SHP77 (cell line): ENCODE measurements at regions not wholly inside any gene's neighbourhood (a gene's known extent, or its start where the extent isn't known, plus 50 kb on each side); places are given as distances from the start of the nearest gene placed in this dataset.

Source experiments
- DNase-seq, 2 experiments: peaks; one replicate each; lab custom pipeline; 2025; lab: John Stamatoyannopoulos, UW

DNA sequence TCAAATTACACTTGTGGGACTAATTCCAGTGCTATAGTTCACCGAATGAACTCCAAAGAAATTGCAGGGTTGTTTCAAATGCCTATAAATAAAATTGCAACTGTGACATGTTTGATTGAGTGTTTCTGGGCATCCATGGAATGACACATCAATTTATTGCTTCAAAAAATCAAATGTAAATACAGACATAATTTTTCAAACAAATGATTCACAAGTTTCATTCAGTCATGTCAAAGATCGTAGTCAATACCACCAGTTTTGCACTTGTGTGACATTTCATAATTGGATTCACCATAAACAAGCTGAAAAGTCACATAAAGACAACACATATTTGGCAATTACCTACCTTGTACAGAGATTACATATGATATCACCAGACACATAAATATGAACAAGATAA lies 350.8 kb downstream of the CDH2 start:
- DNase-seq = no peak

DNA sequence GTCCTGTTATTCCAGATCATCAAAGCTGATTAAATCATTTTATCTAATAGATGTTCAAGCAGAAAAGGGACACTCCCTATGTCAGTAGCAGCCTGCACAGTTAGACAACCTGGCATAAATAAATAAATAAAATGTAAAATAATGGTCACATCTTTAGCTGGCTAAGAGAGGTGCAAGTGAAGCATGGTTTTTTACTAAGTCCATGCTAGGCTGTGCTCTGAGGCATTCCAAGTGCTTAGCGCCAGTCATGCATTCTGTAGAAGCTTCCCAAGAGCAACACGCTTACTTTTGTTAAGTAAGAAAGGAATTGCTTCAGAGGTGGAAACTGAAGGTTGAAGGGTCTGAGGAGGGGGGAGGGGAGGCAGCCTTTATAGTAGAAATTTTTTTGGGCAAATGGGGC lies 351.2 kb downstream of the CDH2 start:
- no peak for DNase-seq

DNA sequence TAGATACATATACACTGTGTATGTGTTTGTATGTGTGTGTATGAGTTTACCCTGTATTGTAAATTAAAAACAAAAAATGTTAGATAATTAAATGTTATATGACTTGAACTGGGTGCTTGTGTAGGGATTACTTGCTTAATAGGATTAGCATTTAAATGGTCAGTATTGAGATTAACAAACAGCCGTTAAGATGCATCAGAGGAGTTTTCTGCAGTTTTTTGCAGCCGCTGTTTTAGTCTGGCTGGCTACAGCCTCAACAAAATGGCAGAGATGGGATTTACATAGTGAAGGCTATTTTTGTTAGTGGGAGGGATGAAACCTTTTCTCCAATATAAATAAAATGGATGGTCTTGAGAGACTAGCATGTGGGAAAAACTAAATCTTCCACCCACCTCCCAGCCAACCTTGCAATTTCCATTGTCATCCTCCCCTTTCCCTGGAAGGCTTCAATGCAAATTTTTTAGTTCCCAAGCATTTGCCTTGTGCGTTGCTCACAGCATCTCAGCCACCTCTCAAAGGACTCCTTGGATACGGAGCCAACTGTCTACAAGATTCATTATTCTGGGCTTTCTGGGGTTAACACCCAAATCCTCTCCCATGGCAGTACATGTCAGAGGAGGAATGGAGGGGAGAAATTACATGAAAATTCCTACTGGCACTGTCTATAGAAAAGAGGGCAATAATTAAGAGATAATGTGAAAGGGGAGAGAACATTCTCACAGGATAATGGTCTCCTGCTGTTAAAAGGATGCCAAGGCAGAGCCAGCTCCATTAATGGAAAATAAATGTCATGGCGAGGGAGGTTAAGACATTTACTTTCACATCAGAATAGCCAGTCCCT lies 351.9 kb downstream of the CDH2 start:
- no peak for DNase-seq

DNA sequence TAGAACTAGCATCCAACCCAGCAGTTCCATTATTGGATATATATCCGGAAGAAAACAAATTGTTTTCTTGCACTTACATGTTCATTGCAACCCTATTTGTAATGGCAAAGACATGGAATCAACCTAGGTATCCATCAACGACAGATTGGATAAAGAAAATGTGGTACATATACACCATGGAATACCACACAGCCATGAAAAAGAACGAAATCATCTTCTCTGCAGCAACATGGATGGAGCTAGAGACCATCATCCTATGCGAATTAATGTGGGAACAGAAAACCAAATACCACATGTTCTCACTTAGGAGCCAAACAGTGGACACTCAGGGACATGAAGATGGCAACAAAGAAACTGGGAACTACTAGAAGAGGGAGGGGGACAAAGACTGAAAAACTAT lies 352.7 kb downstream of the CDH2 start:
- DNase-seq = no peak

DNA sequence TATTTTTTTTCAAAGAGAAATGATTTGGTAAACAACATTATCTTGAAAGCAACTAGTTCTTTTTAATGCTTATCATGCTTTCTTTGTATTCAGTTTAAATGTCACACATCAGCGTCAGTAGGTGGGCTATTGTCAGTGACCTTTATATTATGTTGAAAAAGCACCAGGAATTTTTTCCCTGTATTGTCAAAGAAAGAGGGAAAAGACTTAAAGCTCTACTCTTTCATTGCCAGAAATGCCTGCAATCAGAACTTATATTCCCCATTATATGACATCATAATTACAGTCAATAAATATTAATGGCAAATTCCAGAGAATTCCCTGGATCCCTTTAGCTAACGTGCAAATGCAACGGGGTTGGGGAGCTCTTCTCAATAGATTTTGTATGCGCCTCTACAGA lies 353.9 kb downstream of the CDH2 start:
- DNase-seq = no peak

DNA sequence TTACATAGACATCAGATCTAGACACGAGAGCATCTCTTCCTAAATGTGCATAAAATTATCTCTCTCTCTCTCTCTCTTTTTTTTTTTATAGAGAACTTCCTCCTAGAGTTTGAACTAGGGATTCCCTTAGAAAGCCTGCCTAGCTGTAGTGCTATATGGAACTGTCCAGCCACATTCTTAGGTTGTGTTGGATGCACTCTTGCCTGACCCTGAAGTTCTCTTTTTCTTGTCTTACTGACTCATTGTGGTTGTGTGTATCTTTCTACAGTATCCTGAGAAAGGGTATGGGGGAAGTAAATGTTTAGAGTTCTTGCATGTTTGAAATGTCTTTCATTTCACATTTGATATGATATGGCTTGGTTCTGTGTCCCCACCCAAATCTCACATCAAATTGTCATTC lies 368.2 kb downstream of the CDH2 start:
- no peak for DNase-seq

DNA sequence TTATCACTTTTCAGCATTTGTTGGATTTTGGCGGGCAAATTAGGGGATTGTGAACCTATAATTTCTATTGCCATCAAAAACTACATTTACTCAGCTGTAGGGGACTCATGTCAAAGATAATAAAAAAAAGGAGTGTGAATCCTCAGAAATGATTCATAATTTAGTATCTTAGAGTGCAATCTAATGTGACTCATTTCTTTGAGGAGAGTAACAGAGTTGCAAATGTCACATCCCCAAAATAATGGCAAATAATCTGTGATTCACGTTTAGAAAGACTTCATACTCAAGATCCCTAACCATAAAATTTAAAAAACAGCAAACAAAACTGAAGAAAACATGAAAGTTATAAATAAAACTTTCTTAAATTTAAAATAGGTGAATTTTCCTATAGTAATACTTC lies 373.0 kb downstream of the CDH2 start:
- no peak for DNase-seq

DNA sequence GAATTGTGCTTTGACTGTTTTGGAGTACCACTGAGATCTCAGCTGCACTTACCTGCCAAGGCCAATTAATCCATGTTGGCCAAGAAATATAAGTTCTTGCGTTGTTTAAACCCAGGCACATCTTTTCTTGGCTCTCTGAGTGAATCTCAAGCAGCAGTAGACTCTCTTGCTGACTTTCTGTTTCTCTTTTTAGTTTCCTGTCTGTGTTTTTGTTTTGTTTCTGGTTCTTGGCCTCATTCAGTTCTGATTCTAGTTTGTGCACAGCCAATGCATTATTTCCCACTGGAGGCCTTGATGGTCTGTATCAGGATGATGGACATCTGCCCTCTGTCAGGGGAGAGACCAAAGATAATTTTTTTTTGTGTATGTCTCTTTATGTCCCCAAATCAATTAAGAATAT lies 379.4 kb downstream of the CDH2 start:
- DNase-seq = no peak

DNA sequence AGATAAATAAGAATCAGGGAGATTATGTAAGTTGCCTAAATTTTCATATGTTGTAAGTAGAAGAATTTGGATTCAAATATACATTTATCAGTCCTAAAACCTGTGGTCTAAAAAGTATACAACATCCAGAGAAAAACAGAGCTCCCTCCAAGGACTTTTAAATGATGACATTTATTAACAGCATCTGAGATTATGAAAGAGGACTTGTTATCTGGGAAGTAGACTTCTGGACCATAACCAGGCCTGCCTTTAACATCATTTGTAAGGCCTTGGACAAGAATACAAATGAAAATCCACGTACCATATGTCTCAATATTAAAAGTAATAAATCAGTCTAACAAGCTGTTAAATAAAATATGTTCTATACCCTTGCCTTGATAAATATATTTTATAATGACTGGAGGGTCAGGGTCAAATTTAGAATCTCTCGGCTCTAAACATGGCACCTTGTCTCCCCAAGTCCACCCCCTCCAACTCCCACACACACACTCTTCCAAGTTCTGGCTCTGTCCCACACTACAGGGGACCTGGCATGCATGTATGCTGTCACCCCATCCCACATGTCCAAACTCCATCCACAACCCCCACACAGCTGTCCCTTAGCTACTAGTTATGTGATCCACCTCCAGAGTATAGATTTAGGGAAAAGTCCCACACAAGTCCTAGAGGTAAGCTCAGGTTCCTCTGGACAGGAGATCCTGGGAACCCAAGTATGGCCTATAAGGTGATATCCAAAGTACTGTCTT lies 382.6 kb downstream of the CDH2 start:
- no peak for DNase-seq

DNA sequence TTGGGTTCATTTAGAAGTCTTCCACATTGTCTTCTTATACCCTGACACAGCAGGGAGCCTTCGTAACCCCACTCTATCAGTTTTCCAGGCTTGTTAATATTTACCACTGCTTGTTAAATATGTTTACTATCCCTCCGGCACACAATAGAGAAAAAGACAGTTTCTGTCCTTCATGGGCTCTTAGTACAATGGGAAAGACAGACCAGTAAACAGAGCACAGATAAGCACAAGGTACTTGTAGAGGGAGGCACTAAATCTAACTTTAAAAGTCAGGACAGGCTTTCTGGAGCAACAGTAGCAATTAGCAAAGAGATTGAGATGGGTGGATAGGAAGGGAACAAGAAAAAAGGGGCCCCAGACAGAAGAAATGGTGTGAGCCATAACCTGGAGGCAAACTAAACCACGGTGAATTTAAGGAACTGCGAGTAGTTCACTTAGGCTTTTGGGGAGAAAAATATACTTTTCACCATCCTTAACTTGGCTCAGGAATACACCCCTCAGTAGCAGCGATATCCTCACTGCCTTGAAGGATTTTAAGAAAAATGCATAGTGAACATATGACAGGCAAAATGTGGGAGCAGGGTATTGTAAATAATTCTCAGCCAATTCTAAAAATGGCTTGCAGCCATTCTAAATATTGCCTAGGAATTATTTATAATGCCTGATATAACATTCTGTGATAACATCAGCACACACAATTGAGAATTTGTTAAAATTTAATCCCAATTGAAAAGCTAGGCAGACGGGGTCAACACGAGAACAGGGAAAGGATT lies 383.7 kb downstream of the CDH2 start:
- no peak for DNase-seq

DNA sequence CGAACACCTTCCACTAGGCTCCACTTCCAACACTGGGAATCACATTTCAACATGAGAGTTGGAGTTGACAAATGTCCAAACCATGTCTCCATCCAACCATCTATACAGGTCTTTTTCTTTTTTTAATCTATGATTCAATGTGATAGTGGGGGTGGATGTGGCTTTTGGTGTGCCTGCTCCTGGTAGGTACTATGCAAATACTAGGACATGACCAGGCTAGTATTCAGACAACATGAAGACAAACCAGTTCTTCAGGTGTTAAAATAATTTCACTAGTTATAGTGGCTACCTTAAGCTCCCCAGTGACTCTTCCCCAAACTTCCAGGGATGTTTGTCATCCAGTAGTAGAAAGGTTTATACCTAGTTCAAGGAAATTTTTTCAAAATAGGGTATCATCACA lies 387.5 kb downstream of the CDH2 start:
- DNase-seq = peak in 1 of 2 experiments; percentile 11

DNA sequence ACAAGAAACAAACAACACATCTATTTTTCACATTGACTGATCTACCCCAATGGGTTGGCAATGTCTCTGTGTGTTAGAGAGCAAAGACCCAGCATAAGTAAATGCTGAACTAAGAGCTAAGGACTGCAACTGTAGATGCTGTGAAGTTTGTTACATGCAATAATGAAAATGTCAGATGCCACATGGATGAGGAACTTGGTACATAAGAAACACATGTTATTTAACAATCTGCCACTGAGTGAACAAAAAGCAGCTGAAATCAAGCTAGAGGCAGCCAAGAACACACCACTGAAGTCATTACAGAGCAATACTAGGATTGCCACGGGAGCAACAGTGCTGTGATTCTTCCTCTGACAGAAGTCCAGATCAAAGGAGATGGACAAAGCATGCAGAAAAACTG lies 389.4 kb downstream of the CDH2 start:
- no peak for DNase-seq

DNA sequence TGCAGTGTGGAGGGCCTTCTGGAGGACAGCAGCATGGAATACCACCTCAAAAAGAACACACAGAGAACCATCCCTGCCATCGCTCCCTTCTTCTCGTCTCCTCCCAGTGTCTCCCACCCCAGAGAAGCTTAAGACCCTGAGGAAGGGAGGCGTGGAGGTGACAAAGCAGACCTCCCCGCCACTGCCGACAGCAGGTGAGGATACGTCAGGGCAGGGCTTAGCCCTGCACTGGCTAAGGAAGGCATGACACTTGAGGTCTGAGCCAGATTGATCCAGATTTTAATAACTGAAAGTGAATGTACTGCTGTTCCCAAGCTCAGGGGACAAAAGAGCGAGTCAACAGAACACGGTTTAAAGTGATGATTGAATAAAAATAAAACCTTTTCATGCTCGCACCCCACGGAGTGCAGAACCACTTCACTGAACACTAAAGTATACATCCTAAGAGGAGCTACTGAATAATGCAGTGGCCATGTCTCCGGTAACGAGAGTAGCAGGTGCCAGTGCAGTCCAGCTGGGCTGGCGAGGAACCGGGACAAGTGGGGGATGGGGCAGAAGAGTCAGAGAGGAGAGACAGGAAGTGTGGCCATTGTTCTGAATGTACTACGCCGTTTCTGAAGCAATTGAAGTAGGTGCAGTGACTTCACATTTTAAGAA lies 391.0 kb downstream of the CDH2 start:
- peak; percentile 85 to 86 for DNase-seq

DNA sequence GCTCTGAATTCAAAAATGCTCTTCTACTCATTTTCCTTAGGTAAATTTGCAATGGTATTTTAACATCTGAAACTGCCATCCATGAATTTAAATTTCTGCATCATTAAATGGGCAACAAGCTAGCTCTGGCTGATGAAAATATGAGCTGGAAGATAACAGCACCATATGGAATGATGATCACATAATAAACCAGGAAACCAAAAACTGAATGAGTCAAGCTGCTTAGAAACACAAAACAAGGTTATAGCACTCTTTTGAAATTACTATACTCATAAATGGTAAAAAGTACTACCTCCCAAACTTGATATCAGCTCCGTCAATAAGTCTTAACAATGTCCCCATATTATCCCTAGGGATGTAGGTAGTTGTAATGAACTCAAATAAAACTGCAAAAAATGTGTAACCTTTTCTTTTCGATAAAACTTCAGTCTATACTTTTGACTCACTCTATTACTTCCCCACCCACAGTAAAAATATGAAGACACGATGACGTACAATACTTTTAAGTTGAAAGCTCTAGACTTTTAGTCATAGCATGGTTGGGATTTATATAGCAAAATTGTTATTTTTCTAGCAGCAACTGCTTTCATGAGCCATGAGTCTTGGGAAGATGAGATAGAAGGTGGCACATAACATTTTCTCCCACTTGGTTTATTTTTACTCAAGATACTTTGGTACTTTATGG lies 396.7 kb downstream of the CDH2 start:
- no peak for DNase-seq

DNA sequence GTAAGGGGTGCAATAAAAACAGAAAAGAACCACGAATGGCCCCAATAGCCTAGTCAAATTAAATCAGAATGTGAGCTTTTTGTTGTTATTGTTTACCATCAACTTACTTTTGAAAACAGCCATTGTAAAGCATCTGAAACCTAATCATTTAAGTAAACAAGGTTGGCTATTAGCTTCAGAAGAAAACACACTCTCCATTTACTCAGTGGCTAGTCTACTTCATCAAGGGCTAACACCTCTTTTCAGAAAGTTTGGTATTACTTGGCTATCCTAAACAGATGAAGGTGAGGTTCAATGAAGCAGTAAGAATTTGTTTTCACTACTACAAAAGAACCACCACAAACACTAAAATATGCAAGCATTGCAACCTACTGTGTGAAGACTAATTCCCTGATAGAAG lies 398.0 kb downstream of the CDH2 start:
- no peak for DNase-seq

DNA sequence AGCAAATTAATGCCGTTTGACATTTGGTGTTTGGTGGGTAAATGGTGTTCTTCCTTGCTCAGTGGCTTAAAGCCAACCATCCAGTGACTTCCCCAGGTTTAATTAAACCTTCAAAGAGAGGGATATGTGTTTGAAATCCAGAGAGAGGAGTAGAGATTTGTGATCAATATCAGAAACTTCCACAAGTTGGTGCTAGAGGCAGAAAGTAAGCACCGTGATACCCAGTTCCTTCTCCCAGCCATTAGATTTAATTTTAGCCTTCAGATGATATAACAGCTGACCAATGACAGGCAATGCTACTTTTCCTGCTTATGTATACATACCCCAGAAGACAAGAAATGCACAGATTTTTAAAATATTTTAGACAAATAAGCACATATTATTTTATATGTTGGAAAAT lies 398.5 kb downstream of the CDH2 start:
- DNase-seq = peak in 1 of 2 experiments; percentile 9

DNA sequence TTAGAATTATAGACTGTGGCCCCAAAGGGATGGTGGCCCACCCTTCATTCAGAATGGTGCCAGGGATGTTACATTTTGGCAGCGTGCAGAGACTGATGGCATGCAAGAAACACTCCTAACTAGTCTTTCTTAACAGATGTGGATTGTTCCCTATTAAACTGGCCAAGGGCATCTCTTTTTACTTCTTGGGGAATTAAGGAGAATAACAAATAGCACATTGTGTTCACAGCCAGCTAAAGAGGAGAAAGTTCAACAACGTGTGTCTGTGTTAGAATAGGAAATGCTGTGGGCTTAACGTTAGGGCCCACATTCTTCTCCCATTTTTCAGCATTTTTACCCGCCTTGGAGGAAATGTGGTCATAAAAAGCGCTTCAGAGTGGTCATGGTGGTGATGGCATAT lies 404.8 kb downstream of the CDH2 start:
- no peak for DNase-seq

DNA sequence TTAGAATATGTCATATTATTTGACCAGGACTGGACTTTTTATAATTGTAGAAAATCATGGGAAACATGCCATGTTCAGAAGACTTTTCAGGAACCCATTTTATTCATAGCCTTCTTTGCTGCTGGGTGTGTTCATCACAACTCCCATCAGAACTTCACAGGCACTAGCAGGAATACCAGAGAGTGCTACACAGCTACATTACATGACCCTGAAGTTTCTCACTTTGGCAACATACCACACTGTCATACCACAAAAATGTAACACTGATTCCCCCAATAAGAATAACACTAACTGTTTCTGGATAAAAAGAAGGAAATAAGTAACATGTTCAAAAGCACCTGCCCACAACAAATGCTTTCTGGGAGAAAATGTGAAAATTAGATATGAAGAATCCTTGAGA lies 405.4 kb downstream of the CDH2 start:
- DNase-seq = no peak

DNA sequence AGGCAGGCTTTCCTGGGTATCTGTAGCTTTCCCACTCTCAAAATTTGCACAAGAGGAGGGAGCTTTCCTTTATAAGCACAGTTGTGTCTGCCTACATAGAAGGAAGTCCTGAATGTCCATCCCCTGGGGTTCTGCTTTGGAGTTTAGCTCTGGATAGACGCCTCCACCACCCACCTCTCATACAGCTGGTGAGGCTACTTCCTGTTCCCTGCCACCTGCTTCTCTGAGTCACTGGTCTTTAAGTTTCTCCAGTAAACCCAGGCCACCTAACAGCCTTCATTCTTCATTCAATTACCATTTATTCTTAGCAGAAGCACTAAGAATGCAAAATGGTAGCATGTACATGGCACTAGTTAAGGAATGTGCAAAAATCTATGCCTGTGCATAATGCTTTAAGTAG lies 407.8 kb downstream of the CDH2 start:
- DNase-seq = peak in 1 of 2 experiments; percentile 16

DNA sequence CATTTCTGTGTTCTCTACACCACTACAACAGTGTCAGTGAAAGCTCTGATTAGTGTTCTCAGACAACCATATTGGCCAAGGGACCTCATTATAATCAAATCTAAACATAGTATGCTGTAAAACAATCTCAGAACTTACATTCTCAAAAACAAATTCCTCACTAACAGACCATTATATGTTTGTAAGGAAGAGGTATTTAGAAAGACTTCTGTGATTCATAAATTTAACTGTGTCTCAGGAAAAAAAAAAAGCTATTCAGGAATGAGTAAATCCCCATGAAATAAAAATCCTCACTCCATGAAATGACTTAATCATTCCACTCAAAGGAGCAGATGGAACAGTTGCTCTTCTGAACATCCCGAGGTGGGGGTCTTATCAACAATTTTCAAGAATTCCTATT lies 413.0 kb downstream of the CDH2 start:
- no peak for DNase-seq

DNA sequence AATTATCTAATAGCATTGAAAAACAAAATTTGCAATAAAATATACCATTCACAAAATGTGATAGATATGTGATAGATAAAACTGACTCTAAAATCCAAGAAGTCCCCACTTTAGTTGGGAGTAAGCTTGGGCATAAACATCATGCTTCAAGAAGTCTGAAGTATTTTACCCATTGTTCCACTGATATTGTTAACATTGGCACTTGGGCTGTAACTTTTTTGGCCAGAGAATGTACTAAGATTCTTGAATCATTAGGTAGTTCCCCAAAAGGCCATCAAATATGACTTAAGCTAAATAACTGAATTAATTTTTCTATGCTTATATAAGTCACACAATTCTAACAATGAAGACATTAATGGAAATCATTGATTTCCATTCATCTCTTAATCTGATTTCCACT lies 413.6 kb downstream of the CDH2 start:
- no peak for DNase-seq

DNA sequence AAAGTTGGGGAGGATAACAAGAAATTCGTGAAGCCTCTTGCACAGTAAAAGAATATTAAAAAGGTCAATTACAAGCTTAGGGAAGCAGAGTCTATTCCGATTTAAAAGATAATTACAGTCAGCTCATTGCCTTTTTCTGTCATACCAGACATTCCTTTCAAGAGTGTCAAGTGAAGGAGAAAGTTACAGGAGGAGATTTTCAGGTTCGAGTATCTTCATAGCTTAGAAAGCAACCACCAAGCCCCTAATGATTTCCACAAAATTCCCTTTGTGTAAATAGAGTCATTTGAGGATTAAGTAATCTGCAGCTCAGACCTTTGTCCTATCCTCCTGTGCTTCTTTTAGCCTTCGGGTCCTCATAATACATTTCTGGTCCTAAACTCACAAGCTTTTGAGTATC lies 414.9 kb downstream of the CDH2 start:
- no peak for DNase-seq
